SU-DHL-6 (cell line): ENCODE measurements at regions not wholly inside any gene's neighbourhood (a gene's known extent, or its start where the extent isn't known, plus 50 kb on each side); places are given as distances from the start of the nearest gene placed in this dataset.

Experiments used
- H2AFZ ChIP-seq: fragments of 200-600 bp; sonication (generic); 2 replicates; pipeline ENCODE4 v1.6.1; 2014; ENCODE audit warnings: low read depth, mild to moderate bottlenecking, moderate library complexity, mixed read lengths, antibody characterized with exemption, low read length; ENCODE audit not compliant: severe bottlenecking
- H3F3A ChIP-seq: fragments of 200-600 bp; shearing (Covaris generic); 2 replicates; pipeline ENCODE4 v1.6.0; 2016; ENCODE audit warnings: antibody characterized with exemption, mild to moderate bottlenecking; ENCODE audit not compliant: insufficient read depth
- H3K27ac ChIP-seq: fragments of 200-600 bp; sonication (generic); 2 replicates; pipeline ENCODE4 v1.5.1; 2016; ENCODE audit warnings: low read depth, mild to moderate bottlenecking, low read length, moderate library complexity, mixed read lengths
- H3K27me3 ChIP-seq: fragments of 200-600 bp; sonication (generic), shearing (Covaris generic); 2 replicates; pipeline ENCODE4 v1.6.0; 2014; ENCODE audit warnings: mild to moderate bottlenecking, low read length
- H3K36me3 ChIP-seq: fragments of 200-600 bp; sonication (generic); 2 replicates; pipeline ENCODE4 v1.6.1; 2014; ENCODE audit warnings: mild to moderate bottlenecking, low read length, mixed read lengths
- H3K4me2 ChIP-seq: fragments of 300-600, 200-600 bp; shearing (Covaris generic), sonication (generic); 2 replicates; pipeline ENCODE4 v1.6.0; 2014; ENCODE audit warnings: low read length, low read depth, mild to moderate bottlenecking; ENCODE audit not compliant: poor library complexity, severe bottlenecking
- H3K4me3 ChIP-seq: fragments of 200-600 bp; sonication (generic); 2 replicates; pipeline ENCODE4 v1.5.1; 2014; ENCODE audit warnings: antibody characterized with exemption, low read length, mild to moderate bottlenecking, mixed read lengths; ENCODE audit not compliant: insufficient read depth, poor library complexity, severe bottlenecking
- H3K79me2 ChIP-seq: fragments of 200-600 bp; sonication (generic); 2 replicates; pipeline ENCODE4 v1.6.1; 2014; ENCODE audit warnings: mild to moderate bottlenecking, low read length, moderate library complexity; ENCODE audit not compliant: insufficient read depth
- H3K9ac ChIP-seq: fragments of 200-600 bp; sonication (generic); 2 replicates; pipeline ENCODE4 v1.7.0; 2014; ENCODE audit warnings: mild to moderate bottlenecking, low read length
- H3K9me2 ChIP-seq: fragments of 200-600 bp; sonication (generic); replicated peaks from 2 replicates; pipeline ENCODE4 v1.6.1; 2014; ENCODE audit warnings: low read length; ENCODE audit not compliant: insufficient read depth
- H3K9me3 ChIP-seq: fragments of 200-600 bp; sonication (generic); 2 replicates; pipeline ENCODE4 v1.6.1; 2014; ENCODE audit warnings: low read length, mixed read lengths; ENCODE audit not compliant: insufficient read depth
- H4K20me1 ChIP-seq: fragments of 200-600 bp; sonication (generic); 2 replicates; pipeline ENCODE4 v1.6.1; 2014; ENCODE audit warnings: low read depth, mild to moderate bottlenecking, antibody characterized with exemption, low read length, moderate library complexity, mixed read lengths
- CTCF ChIP-seq: fragments of 200-600 bp; sonication (generic); IDR thresholded peaks from one replicate; pipeline ENCODE4 v1.5.1; 2017; ENCODE audit warnings: antibody characterized with exemption, mild to moderate bottlenecking, low read length, moderate library complexity; ENCODE audit not compliant: insufficient read depth, poor library complexity, severe bottlenecking
- EZH2phosphoT487 ChIP-seq: fragments of 200-600 bp; sonication (generic), shearing (Covaris generic); conservative IDR thresholded peaks from 2 replicates; pipeline ENCODE4 v1.6.1; 2018; ENCODE audit warnings: mild to moderate bottlenecking, antibody characterized with exemption, low read length, moderate library complexity, mixed read lengths

- Histone ChIP-seq H3K4me2 (no peak overlapping the region), H2AFZ (no peak overlapping the region), H3K4me3 (no peak overlapping the region), H3K36me3 (no peaks in the 10 kb centered on the region), H3K27ac (no peak overlapping the region), H3K9ac (no peak overlapping the region), H3F3A (no peaks in the 10 kb centered on the region), H4K20me1 (no peaks in the 10 kb centered on the region), H3K9me3 (no peaks in the 10 kb centered on the region), H3K9me2 (no peaks in the 10 kb centered on the region), H3K27me3 (no peaks in the 10 kb centered on the region), H3K79me2 (no peaks in the 10 kb centered on the region)
- TF ChIP-seq CTCF (no peak), EZH2phosphoT487 (no peak)
Observed at GRCh38 chr4:41883988-41884734, 51.1 kb upstream of the TMEM33 start.

- Histone ChIP-seq H3K9me3 (no peaks in the 10 kb centered on the region), H4K20me1 (no peaks in the 10 kb centered on the region), H3K27ac (no peak overlapping the region), H3K9me2 (no peaks in the 10 kb centered on the region), H3K9ac (no peak overlapping the region), H3K79me2 (no peaks in the 10 kb centered on the region), H2AFZ (no peak overlapping the region), H3K4me3 (no peak overlapping the region), H3K4me2 (no peak overlapping the region), H3K27me3 (no peaks in the 10 kb centered on the region), H3K36me3 (no peaks in the 10 kb centered on the region), H3F3A (no peaks in the 10 kb centered on the region)
- TF ChIP-seq CTCF (peak; percentile 91), EZH2phosphoT487 (no peak)
Observed at GRCh38 chr4:41882625-41883347, 52.4 kb upstream of the TMEM33 start.

DNA sequence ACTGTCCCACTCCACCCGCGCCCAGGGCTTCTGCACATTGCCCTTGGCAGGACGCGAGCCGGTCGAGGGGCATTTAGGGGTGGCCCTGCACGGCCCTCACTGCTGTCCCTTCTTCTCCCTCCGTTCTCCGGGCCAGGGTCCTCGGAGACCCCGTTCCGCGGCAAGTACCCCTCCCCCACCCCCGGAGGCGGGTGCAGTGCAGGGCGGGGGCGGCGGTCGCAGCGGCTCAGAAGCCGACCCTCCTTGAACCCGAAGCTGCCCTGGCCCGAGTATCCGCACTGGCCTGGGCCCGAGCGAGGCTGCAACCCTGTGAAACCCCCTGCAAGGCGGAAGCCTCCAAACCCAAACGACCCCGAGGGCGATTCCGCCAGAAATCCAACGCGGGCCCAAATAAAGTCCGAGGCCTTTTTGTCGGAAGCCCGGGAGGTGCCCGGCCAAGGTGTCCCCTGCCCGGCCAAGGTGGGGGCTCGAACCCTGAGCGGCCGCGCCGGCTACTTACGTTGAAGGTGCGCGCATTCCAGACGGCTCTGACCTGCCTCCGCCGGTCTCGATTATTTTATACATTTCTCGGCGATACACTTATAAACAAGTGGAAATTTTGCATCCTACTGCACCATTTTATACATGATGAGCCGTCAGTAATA, 53.1 kb upstream of the TMEM33 start:
- Histone ChIP-seq H2AFZ (no peak overlapping the region), H3K27ac (no peak overlapping the region), H3F3A (no peaks in the 10 kb centered on the region), H3K4me2 (no peak overlapping the region), H3K36me3 (no peaks in the 10 kb centered on the region), H3K79me2 (no peaks in the 10 kb centered on the region), H3K9ac (no peak overlapping the region), H3K4me3 (no peak overlapping the region), H3K9me3 (no peaks in the 10 kb centered on the region), H3K9me2 (no peaks in the 10 kb centered on the region), H4K20me1 (no peaks in the 10 kb centered on the region), H3K27me3 (no peaks in the 10 kb centered on the region)
- no peak for TF ChIP-seq EZH2phosphoT487
- no peak for TF ChIP-seq CTCF
